WTC11 (cell line): ENCODE measurements at regions not wholly inside any gene's neighbourhood (a gene's known extent, or its start where the extent isn't known, plus 50 kb on each side); places are given as distances from the start of the nearest gene placed in this dataset.

Experiments used
- KAT7 ChIP-seq: sonication (generic); formaldehyde crosslinking; IDR thresholded peaks from 2 replicates; pipeline ENCODE4 v1.8.1; 2023; ENCODE audit warnings: missing genetic modification reagents, mild to moderate bottlenecking, borderline replicate concordance
- SP1 ChIP-seq: sonication (generic); formaldehyde crosslinking; conservative IDR thresholded peaks from 2 replicates; pipeline ENCODE4 v1.8.1; 2022; ENCODE audit warnings: missing genetic modification reagents
- ZNF317 ChIP-seq: sonication (generic); formaldehyde crosslinking; IDR thresholded peaks from 2 replicates; pipeline ENCODE4 v1.8.1; 2023; ENCODE audit warnings: low read depth, mild to moderate bottlenecking, moderate library complexity, missing genetic modification reagents, borderline replicate concordance
- TF ChIP-seq, protein P1 (sequence below): sonication (generic); formaldehyde crosslinking; IDR thresholded peaks from 2 replicates; pipeline ENCODE4 v1.8.0; 2023; ENCODE audit warnings: missing genetic modification reagents

- TF ChIP-seq, protein P1, sequence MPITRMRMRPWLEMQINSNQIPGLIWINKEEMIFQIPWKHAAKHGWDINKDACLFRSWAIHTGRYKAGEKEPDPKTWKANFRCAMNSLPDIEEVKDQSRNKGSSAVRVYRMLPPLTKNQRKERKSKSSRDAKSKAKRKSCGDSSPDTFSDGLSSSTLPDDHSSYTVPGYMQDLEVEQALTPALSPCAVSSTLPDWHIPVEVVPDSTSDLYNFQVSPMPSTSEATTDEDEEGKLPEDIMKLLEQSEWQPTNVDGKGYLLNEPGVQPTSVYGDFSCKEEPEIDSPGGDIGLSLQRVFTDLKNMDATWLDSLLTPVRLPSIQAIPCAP (CRISPR knock-in tag), result no peak
- TF ChIP-seq KAT7 (no peak), ZNF317 (no peak), SP1 (CRISPR knock-in tag) (no peak)
Measured at GRCh38 chr6:113526553-113526952, 330.6 kb upstream of the MARCKS start.
